IMR-90 (cell line): ENCODE measurements at regions not wholly inside any gene's neighbourhood (a gene's known extent, or its start where the extent isn't known, plus 50 kb on each side); places are given as distances from the start of the nearest gene placed in this dataset.
A peak's percentile ranks its signal among the peaks of the same experiment; 100 is the strongest.

Source experiments
- ATAC-seq: fragments of 200-7000 bp; cut with Tn5 transposase; 2 replicates; pipeline ENCODE4 v1.9.1; 2020; ENCODE audit warnings: low read depth, mild to moderate bottlenecking, moderate library complexity
- BruUV-seq: library from RNA; stranded (reverse); fragments of 400-500 nt; replicated peaks from 2 replicates; lab custom pipeline; 2021; lab: Mats Ljungman, UMichigan
- CTCF ChIA-PET: fragments of 300-600 bp; formaldehyde crosslinking; extraction: SDS; loops from one replicate; lab custom pipeline; 2021; ENCODE audit warnings: antibody characterized with exemption; lab: Yijun Ruan, JAX
- POLR2A ChIA-PET: fragments of 300-600 bp; sonication (Branson Sonifier 250); formaldehyde crosslinking; loops from one replicate; lab custom pipeline; 2022; ENCODE audit warnings: antibody characterized with exemption; ENCODE audit not compliant: unreplicated experiment; lab: Charles Lee
- DNase-seq: peaks from one replicate; pipeline ENCODE4 v3.0.0; 2013
- H2AFZ ChIP-seq: replicated peaks from 2 replicates; pipeline ENCODE3; 2013; ENCODE audit warnings: low read length, mild to moderate bottlenecking; ENCODE audit not compliant: poor library complexity
- H2AK5ac ChIP-seq: 2 replicates; pipeline ENCODE4 v1.6.1; 2013; ENCODE audit warnings: low read depth, low read length, inconsistent platforms
- H2AK9ac ChIP-seq: replicated peaks from 2 replicates; pipeline ENCODE3; 2013; ENCODE audit warnings: mild to moderate bottlenecking, low read depth, low read length, moderate library complexity; ENCODE audit not compliant: poor library complexity
- H2BK120ac ChIP-seq: 2 replicates; pipeline ENCODE4 v1.6.1; 2013; ENCODE audit warnings: low read depth, low read length, inconsistent platforms
- H2BK15ac ChIP-seq: 3 replicates; pipeline ENCODE4 v1.6.1; 2013; ENCODE audit warnings: low read depth, low read length, inconsistent platforms
- H2BK20ac ChIP-seq: 2 replicates; pipeline ENCODE4 v1.6.1; 2013; ENCODE audit warnings: low read depth, mild to moderate bottlenecking, inconsistent platforms, low read length, moderate library complexity
- H2BK5ac ChIP-seq: 2 replicates; pipeline ENCODE4 v1.6.1; 2013; ENCODE audit warnings: mild to moderate bottlenecking, low read depth, low read length, inconsistent platforms; ENCODE audit not compliant: poor library complexity, severe bottlenecking
- H3K14ac ChIP-seq: replicated peaks from 2 replicates; pipeline ENCODE4 v1.6.1; 2013; ENCODE audit warnings: low read depth, low read length, inconsistent platforms
- H3K18ac ChIP-seq: 2 replicates; pipeline ENCODE4 v1.6.1; 2013; ENCODE audit warnings: low read depth, low read length, control low read depth
- H3K23ac ChIP-seq: 2 replicates; pipeline ENCODE4 v1.6.1; 2013; ENCODE audit warnings: low read depth, low read length, inconsistent platforms
- H3K27ac ChIP-seq: 2 replicates; pipeline ENCODE4 v1.5.1; 2013; ENCODE audit warnings: mild to moderate bottlenecking, control low read depth, low read length; ENCODE audit not compliant: insufficient read depth
- H3K27me3 ChIP-seq: 2 replicates; pipeline ENCODE4 v1.6.1; 2013; ENCODE audit warnings: low read length; ENCODE audit not compliant: control insufficient read depth, insufficient read depth
- H3K36me3 ChIP-seq: 2 replicates; pipeline ENCODE4 v1.6.1; 2013; ENCODE audit warnings: low read length, mixed read lengths; ENCODE audit not compliant: control insufficient read depth, insufficient read depth
- H3K4ac ChIP-seq: 2 replicates; pipeline ENCODE4 v1.6.1; 2013; ENCODE audit warnings: low read depth, low read length, inconsistent platforms
- H3K4me1 ChIP-seq: 2 replicates; pipeline ENCODE4 v1.6.1; 2013; ENCODE audit warnings: low read length, mixed read lengths; ENCODE audit not compliant: control insufficient read depth, insufficient read depth
- H3K4me2 ChIP-seq: 2 replicates; pipeline ENCODE4 v1.6.1; 2013; ENCODE audit warnings: low read depth, mild to moderate bottlenecking, control low read depth, low read length, moderate library complexity
- H3K4me3 ChIP-seq: 2 replicates; pipeline ENCODE4 v1.5.1; 2013; ENCODE audit warnings: low read depth, mild to moderate bottlenecking, control low read depth, low read length, moderate library complexity; ENCODE audit not compliant: insufficient read depth
- H3K56ac ChIP-seq: 2 replicates; pipeline ENCODE4 v1.6.1; 2013; ENCODE audit warnings: low read length, inconsistent platforms; ENCODE audit not compliant: insufficient read depth; ENCODE audit errors: extremely low read depth
- H3K79me1 ChIP-seq, 2 experiments: 2 replicates each; pipeline ENCODE4 v1.6.1; 2013; ENCODE audit warnings: low read length in 2 of 2, inconsistent platforms in 1 of 2, low read depth in 1 of 2
- H3K9ac ChIP-seq: 2 replicates; pipeline ENCODE4 v1.6.1; 2013; ENCODE audit warnings: low read depth, low read length, control low read depth
- H3K9me1 ChIP-seq: 2 replicates; pipeline ENCODE4 v1.6.1; 2013; ENCODE audit warnings: low read length, inconsistent platforms; ENCODE audit not compliant: insufficient read depth
- H3K9me3 ChIP-seq: 2 replicates; pipeline ENCODE4 v1.6.1; 2013; ENCODE audit warnings: low read length; ENCODE audit not compliant: control insufficient read depth, insufficient read depth
- H4K20me1 ChIP-seq: 2 replicates; pipeline ENCODE4 v1.6.1; 2013; ENCODE audit warnings: low read length, inconsistent platforms; ENCODE audit not compliant: insufficient read depth
- H4K5ac ChIP-seq: 2 replicates; pipeline ENCODE4 v1.6.1; 2013; ENCODE audit warnings: mild to moderate bottlenecking, low read depth, low read length, control low read depth
- H4K8ac ChIP-seq, 2 experiments: 2 replicates each; pipeline ENCODE4 v1.6.1; 2013; ENCODE audit warnings: low read depth in 2 of 2, low read length in 2 of 2, control low read depth in 1 of 2, inconsistent platforms in 1 of 2
- H4K91ac ChIP-seq: 2 replicates; pipeline ENCODE4 v1.6.1; 2013; ENCODE audit warnings: low read depth, low read length, inconsistent platforms; ENCODE audit not compliant: insufficient read depth
- MXI1 ChIP-seq: IDR thresholded peaks from 2 replicates; pipeline ENCODE4 v1.6.1; 2012; ENCODE audit warnings: low read depth, mild to moderate bottlenecking, low read length, moderate library complexity, borderline replicate concordance
- NFE2L2 ChIP-seq: fragments of 150-350 bp; IDR thresholded peaks from 2 replicates; pipeline ENCODE4 v1.6.1; 2016; ENCODE audit warnings: low read depth, mild to moderate bottlenecking, low read length
- RCOR1 ChIP-seq: IDR thresholded peaks from 2 replicates; pipeline ENCODE4 v1.6.1; 2012; ENCODE audit warnings: mild to moderate bottlenecking, low read length, improper control_type of control experiment; ENCODE audit not compliant: insufficient replicate concordance
- WGBS, 2 experiments: methylation state at CpG; one replicate each; pipeline versions ENCODE4 v1.1.5 to v1.1.7; 2013; ENCODE audit warnings: missing lambda C conversion rate in 2 of 2; ENCODE audit not compliant: insufficient read length in 1 of 2; ENCODE audit errors: extremely low coverage in 2 of 2; 5-methylcytosine and 5-hydroxymethylcytosine counted together
- dilution Hi-C: fragments of 300-500 bp; cut with HindIII; formaldehyde crosslinking; loops from one replicate; pipeline ENCODE4 v1.14.3; 2018; ENCODE audit warnings: low sequenced_read_pairs; ENCODE audit not compliant: unreplicated experiment
- in situ Hi-C: fragments of 300-500 bp; cut with MboI; formaldehyde crosslinking; loops from 3 replicates; pipeline ENCODE4 v1.14.3; 2019; ENCODE audit warnings: low sequenced_read_pairs, inconsistent platforms, mixed read lengths
- intact Hi-C: fragments of 100-400 bp; cut with micrococcal nuclease; formaldehyde crosslinking; loops from 2 replicates; pipeline ENCODE4 v1.10.0; 2022

GRCh38 chr6:113358063-113358583 is 499.0 kb upstream of the MARCKS start:
- Histone ChIP-seq H4K91ac (no peak overlapping the region), H4K5ac (no peak overlapping the region), H3K18ac (no peak overlapping the region), H3K23ac (no peak overlapping the region), H3K9me1 (peaks cover 11% of the 10 kb centered on the region), H3K4me3 (no peak overlapping the region), H2BK20ac (peak overlapping the region; percentile 33), H4K20me1 (no peaks in the 10 kb centered on the region), H3K36me3 (no peaks in the 10 kb centered on the region), H3K79me1 (no peaks in the 10 kb centered on the region; a peak in 1 of 4 replicates), H3K56ac (no peak overlapping the region), H3K27me3 (no peaks in the 10 kb centered on the region), H2BK15ac (no peak overlapping the region), H3K14ac (no peak overlapping the region; the same call in 1 of the 2 replicates), H4K8ac (no peak overlapping the region), H2AK5ac (no peak overlapping the region), H2AK9ac (no peak overlapping the region), H3K9ac (no peak overlapping the region), H2BK5ac (no peak overlapping the region), H2AFZ (no peak overlapping the region), H3K4me1 (peaks cover 28% of the 10 kb centered on the region), H3K4me2 (no peak overlapping the region), H2BK120ac (no peak overlapping the region), H3K27ac (no peak overlapping the region), H3K4ac (0 out of 2 replicates have a peak overlapping the region, but pooled peaks have one; percentile 11), H3K9me3 (no peaks in the 10 kb centered on the region)
- dilution Hi-C loops (no loop called here), intact Hi-C loops (loop anchor here (10.0 kb wide), 1 partner anchor 573 kb away; no protein-coding TSS in a partner anchor), in situ Hi-C loops (no loop called here)
- no CpG with 5 or more reads among the region's 3 CpGs for WGBS, 2 experiments
- TF ChIP-seq NFE2L2 (no peak), RCOR1 (no peak), MXI1 (no peak)
- ChIA-PET CTCF (no interaction called here), POLR2A (no interaction called here)
- ATAC-seq (no peak), DNase-seq (no peak)
- BruUV-seq: no TSS peak
